Pons (tissue), 1 donor: ENCODE measurements at regions not wholly inside any gene's neighbourhood (a gene's known extent, or its start where the extent isn't known, plus 50 kb on each side); places are given as distances from the start of the nearest gene placed in this dataset.
"Not testable (repeated sequence)": the region's sequence is repeated elsewhere in the genome, so short reads cannot be mapped to it uniquely, and the experiment has no call there.

Experiments used
- DNase-seq: peaks from one replicate; pipeline ENCODE4 v3.0.0-alpha.2; 2016; ENCODE audit warnings: low spot score

GRCh38 chr10:16231734-16232435 is 204.9 kb upstream of the PTER start:
- no peak for DNase-seq

DNA sequence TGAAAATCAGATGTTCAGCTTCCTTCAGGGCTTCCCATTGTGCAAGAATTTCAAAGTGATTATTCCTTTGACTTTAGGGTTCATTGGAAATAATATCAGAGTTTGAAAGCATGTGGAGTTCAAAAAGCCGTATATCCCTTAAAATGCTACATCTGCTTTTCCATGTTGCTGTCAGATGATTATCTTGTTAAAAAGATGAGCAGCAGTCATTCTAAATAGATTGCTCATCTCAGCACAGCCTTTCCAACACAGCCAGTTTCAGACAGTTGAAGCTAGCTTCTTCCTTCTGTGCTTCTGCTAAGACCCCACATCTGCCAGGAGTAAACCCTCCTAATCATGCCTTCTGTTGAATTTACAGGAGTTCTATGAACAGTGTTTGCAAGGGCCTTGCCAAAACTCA is 204.4 kb upstream of the PTER start:
- no peak for DNase-seq

GRCh38 chr10:16234916-16235315 is 201.9 kb upstream of the PTER start:
- no peak for DNase-seq

- DNase-seq: no peak
Observed at GRCh38 chr10:16242446-16242845, 194.4 kb upstream of the PTER start.

DNA sequence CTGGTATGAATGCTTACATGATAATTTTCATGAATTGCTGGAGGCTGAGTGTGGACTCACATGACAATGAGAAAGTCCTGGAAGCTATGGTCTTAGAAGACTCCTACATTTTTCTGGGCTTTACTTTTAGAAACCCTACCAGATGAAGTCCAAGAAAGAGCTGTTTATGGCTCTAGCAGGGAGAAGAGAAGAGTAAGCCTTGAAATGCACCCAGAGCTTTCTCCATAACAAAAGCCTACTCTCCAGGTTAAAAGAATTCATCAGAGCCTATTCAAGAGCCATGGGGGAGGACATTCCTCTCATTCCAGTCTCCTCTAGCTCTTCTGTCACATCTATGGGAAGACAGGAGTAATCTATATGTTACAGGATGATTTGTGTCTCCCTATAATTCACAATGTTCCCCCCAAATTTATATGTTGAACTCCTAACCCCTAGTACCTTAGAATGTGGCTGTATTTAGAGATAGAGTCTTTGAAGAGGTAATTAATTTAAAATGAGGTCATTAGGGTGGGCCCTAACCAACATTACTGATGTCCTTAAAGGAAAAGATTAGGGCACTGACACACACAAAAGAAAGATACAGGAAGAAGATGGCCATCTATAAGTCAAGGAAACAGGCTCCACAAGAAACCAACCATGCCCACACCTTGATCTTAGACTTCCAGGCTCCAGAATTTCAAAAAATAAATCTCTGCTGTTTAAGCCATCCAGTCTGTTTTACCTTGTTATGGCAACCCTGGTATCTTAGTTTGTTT is 193.8 kb upstream of the PTER start:
- DNase-seq: no peak

GRCh38 chr10:16250136-16250535 is 186.7 kb upstream of the PTER start:
- not testable (repeated sequence) for DNase-seq

- no peak for DNase-seq
Observed at GRCh38 chr10:16256336-16256735, 180.5 kb upstream of the PTER start.

GRCh38 chr10:16258291-16259040 is 178.3 kb upstream of the PTER start:
- peak; percentile 12 for DNase-seq

GRCh38 chr10:16259726-16260125 is 177.1 kb upstream of the PTER start:
- DNase-seq: no peak

- no peak for DNase-seq
Observed at GRCh38 chr10:16260388-16260787, 176.4 kb upstream of the PTER start.

GRCh38 chr10:16271571-16271970 is 165.2 kb upstream of the PTER start:
- DNase-seq: no peak

- no peak for DNase-seq
Observed at GRCh38 chr10:16274911-16275310, 161.9 kb upstream of the PTER start.

- DNase-seq: no peak
Observed at GRCh38 chr10:16280595-16280994, 156.2 kb upstream of the PTER start.

DNA sequence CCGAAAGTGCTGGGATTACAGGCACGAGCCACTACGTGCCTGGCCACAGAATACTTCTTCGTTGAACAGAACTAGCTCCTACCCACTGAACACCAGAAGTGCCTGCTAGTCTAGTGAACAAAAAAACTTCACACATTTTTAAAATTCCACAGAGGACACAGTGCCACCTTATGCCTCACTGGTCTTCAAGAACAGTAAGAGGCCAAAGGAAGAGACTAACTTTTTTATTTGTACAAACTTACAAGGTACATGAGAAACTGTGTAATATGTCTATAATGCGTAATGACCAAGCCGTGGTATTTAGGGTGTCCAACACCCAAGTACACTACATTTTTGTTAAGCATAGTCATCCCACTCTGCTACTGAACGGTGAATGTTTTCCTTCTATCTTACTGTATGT is 144.4 kb upstream of the PTER start:
- no peak for DNase-seq

GRCh38 chr10:16297069-16297468 is 139.7 kb upstream of the PTER start:
- DNase-seq: no peak

GRCh38 chr10:16297642-16298041 is 139.2 kb upstream of the PTER start:
- DNase-seq: no peak

GRCh38 chr10:16304311-16304710 is 132.5 kb upstream of the PTER start:
- no peak for DNase-seq

GRCh38 chr10:16310440-16310839 is 126.4 kb upstream of the PTER start:
- DNase-seq: no peak

GRCh38 chr10:16314259-16314658 is 122.6 kb upstream of the PTER start:
- DNase-seq: no peak

DNA sequence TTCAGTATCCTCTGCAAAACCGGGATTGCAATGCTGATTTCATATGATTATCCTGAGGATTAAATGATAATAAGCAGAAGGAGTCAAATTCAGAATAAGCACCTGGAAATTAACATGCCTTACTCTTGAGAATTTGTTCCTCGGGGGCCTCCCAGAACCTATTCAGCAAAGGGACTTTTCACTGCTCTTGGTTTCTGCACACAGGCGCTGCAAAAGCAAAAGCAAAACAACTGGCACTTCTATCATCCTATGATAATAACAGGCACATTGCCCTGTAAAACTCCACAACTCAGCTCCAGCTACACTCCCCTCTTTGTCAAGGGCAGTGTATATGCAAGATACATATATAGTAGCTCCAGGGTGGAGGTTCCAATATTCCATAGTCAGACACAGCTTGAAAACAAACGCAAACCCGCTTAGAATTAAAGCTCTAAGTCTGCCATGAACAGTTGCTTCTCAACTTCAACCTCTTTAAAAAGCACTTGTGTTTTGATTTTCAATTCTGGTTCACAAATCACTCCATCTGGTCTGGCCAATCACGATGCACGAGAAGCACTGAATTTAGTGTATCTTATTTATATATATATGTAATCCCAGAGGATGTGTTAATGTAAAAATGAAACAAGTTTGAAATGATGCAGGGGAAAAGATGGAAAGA is 119.9 kb upstream of the PTER start:
- DNase-seq: no peak

DNA sequence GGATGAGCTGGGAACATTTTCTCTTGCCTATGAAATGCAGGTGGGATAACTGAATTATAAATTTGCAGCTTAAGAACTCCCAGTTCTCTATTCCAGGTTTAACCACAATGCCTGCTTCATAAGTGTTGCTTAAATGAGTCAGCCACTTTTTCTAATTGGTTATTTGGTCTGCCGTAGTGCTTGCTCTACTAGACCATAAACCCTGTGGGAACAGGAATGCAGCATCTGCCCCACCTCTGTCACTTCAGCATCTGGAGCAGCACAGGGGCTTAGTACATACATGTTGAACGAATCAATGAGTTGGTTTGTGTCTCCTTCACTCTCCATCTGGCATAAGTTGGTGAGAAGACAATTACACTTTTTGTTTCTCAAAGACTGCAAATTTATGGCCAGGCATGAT is 95.2 kb upstream of the PTER start:
- no peak for DNase-seq

DNA sequence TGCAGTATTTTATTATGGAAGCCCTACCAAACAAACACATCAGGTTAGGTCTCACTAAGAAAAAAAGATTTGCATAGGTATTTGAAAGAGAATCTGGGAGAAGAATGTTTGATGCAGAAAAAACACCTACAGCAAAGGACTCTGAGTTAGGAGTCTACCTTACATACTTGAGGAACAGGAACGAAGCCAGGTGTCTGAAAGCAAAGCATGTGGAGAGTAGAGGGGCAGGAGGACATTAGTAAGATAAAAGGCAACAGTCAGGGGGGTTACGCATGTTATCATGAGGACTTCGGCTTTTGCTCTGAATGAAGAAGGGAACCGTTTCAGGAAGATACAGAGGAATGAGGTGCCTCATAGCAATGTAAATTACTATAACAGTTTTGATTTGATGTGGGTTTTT is 87.9 kb upstream of the PTER start:
- no peak for DNase-seq

DNA sequence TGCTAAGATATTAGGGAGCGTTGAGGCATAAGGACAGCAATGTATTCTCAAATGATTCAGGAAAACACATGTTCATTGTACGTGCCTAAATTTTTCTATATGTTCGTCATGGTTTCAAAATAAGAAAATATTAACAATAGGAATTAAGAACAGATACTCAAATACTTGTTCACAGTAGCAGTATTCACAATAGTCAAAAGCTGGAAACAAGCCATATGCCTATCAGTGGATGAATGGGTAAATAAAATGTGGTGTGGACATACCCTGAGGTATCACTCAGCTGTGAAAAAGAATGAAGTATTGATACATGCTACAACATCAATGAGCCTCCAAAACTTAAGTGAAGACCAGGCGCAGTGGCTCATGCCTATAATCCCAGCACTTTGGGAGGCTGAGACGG is 84.7 kb upstream of the PTER start:
- no peak for DNase-seq
